ENCODE measurements at regions not wholly inside any gene's neighbourhood (a gene's known extent, or its start where the extent isn't known, plus 50 kb on each side); places are given as distances from the start of the nearest gene placed in this dataset.
"Not testable (repeated sequence)": the region's sequence is repeated elsewhere in the genome, so short reads cannot be mapped to it uniquely, and the experiment has no call there.

DNA sequence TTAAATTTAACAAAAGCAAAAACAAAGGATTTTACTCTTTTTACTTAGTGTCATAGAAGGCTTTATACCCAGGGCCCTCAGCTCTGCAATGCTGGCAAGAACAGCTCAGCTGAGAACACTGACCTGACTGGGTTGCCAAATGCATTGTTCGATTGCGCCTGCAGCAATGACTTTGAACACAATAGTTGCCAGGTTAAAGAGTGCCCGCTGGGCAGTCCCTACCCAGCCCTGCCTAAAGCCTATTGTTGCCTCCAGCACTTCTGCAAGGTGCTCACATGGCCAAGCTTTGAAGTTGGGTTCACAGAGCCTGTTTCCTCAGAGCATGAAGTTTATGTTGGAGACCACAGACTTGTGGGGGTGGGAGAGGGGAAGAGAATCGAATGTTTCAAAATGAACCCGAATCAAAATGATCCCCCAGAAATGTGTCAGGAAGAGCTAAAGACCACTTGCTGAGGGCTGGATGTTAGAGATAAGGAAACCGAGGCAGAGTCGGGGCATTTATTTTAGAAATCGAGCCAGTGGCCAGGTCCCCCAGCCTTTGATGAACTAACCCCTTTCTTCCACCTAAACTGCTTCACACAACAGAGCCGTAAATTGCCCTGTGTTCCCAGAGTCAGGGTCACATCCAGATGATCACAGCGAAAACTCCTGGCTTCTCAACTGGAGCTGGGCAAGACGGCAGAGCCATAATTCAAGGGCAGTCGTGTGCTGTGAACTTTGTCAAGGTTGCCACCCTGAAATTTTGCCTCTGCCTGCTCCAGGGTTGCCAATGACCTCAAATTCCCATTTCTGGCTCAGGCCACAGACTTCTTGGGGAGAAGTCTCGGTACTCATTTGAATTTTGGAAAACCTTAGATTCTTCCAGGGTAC is 55.0 kb downstream of the FOXA2 start:
- DNase-seq: no peak

- no peak for DNase-seq
These were observed 57.8 kb downstream of the FOXA2 start for GRCh38 chr20:22526512-22527012.

GRCh38 chr20:22525821-22526220 is 58.6 kb downstream of the FOXA2 start:
- DNase-seq: no peak

- DNase-seq: no peak
These were observed 59.1 kb downstream of the FOXA2 start for GRCh38 chr20:22525069-22525820.

GRCh38 chr20:22524393-22525015 is 59.9 kb downstream of the FOXA2 start:
- DNase-seq: no peak

GRCh38 chr20:22523499-22524392 is 60.6 kb downstream of the FOXA2 start:
- no peak for DNase-seq

GRCh38 chr20:22523128-22523498 is 61.3 kb downstream of the FOXA2 start:
- DNase-seq: no peak

DNA sequence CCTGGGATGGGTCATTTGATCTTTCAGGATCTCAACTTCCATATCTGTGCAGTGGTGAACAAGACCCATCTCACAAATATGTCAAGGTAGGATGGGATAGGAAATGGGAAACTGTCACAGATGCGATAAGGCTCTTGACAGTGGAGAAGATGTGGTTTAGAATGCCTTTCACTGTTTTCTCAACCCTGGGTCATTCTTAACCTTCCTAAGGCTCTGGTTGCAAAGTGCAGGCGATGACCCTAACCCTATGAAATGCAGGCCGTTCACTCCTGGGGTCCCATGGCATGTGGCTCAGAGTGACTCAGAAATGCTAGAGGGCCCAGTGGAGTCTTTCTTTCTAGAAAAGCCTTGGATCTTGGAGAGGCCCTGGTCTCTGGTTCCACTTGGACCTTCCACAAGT is 61.7 kb downstream of the FOXA2 start:
- no peak for DNase-seq

DNA sequence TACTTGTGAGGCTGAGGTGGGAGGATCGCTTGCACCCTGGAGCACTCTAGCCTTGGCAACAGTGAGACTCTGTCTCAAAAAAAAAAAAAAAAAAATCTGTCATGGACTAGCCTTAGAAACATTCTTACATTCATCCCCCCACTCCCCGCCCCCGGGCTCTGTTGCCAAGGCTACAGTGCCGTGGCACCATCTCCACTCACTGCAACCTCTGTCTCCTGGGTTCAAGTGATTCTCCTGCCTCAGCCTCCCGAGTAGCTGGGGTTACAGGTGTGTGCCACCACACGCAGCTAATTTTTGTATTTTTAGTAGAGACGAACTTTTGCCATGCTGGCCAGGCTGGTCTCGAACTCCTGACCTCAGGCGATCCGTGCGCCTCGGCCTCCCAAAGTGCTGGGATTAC is 62.4 kb downstream of the FOXA2 start:
- DNase-seq: not testable (repeated sequence)

- no peak for DNase-seq
These were observed 64.0 kb downstream of the FOXA2 start for GRCh38 chr20:22520381-22520780.

DNA sequence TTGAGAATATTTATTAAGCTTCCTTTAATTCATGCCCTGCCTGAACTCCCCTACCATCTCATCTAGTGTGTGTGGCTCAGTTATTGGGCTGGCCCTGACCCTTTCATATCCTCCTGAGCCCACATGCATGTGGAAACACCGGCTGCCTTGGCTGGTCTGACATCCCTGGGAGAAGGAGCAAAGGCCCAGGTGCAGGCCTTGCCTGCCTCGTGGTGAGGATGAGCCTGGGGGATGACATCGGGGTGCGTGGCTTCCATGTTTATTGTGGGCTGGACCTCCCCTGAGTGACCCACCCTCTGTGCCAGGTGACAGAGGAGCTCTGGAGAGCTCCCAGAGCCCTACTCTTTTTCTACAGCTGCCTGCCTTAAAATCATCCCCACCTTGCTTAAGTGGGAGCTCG is 69.1 kb downstream of the FOXA2 start:
- DNase-seq: no peak

- no peak for DNase-seq
These were observed 70.8 kb downstream of the FOXA2 start for GRCh38 chr20:22513574-22513973.

DNA sequence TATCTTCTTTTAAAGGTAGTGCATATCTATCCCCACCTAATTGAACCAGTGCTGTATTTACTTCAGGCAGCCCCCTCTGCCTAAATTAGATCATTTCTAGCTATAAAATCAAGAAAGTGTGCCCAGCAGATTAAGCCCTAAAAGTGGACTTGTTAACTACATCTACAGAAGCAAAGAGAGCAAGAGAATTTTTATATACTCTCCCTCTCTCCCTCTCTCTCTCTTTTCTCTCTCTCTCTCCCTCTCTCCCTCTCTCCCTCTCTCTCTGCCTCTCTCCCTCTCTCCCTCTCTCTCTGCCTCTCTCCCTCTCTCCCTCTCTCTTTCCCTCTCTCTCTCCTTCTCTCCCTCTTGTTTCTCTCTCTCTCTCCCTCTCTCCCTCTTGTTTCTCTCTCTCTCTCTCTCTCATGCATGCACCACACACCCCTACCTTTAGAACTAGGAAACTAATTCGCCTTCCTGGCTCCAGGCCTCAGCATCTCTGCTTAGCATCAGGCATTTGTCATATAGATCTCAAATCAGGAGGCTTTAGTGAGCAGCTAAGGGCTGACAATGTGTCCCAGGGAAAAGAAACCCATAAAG is 71.4 kb downstream of the FOXA2 start:
- no peak for DNase-seq

DNA sequence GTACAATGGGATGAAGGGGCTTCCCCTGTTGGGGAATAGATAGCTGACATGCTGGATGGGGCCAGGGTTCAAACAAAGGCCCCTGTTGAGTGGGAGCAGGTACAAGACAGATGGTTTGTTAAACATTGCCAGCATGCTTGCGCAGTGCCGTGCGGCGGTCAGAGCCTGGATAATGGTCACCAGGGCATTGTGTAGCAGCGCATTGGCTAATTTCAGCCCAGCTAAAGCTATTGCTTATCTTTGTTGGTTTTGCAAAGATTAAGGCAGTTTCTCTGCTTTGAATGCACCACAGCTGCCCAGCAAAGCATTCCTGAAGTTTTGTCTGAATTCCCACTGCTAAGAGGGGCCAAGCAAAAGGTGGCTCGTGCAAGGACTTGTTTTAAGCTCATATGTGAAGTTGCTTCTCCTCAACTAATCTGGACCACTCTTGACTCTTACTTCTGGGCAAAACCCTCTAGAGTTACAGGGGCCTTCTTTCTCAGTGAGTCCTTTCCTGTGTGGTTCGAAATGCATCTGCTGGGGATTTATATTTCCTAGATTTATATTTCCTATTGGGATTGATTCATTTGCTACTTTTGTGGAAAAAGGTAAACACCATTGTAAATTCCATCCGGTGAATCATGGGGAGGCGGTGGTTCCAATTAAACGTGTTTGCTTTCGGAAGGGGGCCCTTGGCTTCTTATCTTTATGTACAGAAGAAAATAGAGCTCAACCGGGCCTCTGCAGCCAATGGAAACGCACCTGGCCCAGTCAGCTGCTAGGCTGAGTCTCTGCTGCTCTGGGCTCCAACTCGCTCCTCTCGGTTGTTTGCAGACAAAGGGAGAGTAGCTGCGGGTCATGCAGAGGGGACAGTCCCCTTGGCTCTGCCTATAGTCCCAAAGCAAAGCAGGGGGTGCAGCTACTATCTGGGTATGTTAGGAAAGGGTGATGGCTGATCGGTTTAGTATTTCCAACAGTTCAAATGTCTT is 72.1 kb downstream of the FOXA2 start:
- DNase-seq: no peak

- no peak for DNase-seq
These were observed 74.6 kb downstream of the FOXA2 start for GRCh38 chr20:22509843-22510147.

DNA sequence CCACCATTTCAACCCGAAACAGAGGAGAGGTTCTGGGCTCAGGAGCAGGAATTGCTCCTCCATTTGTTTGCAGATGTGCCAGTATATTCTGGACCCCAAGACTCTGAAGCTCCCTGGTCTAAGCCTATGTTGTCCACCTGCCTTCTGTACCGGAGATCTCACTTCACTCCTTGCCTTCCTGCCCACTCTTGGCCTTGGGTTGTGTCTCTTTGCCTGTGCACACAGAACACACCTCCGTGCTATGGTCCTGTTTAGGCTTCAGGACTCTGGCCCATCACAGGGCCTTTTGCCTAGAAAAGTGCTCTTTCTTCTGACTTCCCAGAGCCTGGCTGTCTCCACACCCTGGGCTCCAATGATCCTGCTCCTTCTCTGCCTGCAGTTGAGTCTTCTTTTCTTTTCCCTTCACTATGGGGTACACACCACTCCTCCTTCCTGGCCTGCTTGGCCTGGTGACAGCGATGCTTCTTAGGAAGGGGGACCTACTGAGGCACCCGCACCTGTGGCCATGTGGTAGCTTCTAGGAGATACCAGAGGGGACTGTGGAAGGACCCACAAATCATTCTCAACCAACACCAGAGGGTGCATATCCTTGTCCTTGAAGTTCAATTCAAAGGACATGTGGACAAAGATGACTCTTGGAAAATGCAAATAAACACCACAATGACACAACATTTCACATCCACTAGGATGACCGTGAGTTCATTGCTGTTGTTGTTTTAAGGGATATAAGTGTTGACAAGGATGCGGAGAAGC is 75.1 kb downstream of the FOXA2 start:
- DNase-seq: no peak

- no peak for DNase-seq
These were observed 75.9 kb downstream of the FOXA2 start for GRCh38 chr20:22508426-22508825.

GRCh38 chr20:22507240-22507961 is 77.0 kb downstream of the FOXA2 start:
- no peak for DNase-seq

- DNase-seq: no peak
These were observed 77.5 kb downstream of the FOXA2 start for GRCh38 chr20:22506827-22507226.

Measured in NCI-H446 treated with DMSO at 0.1 percent for 48 hours (cell line).